DND-41 (cell line): ENCODE measurements at regions not wholly inside any gene's neighbourhood (a gene's known extent, or its start where the extent isn't known, plus 50 kb on each side); places are given as distances from the start of the nearest gene placed in this dataset.

Source experiments
- EZH2 ChIP-seq: IDR thresholded peaks from 3 replicates; pipeline ENCODE4 v1.6.1; 2012; ENCODE audit warnings: borderline replicate concordance, low read depth, mild to moderate bottlenecking, moderate library complexity, low read length, inconsistent platforms; ENCODE audit not compliant: severe bottlenecking
- TF ChIP-seq, protein P1 (sequence below): IDR thresholded peaks from 2 replicates; pipeline ENCODE4 v1.5.1; 2012; ENCODE audit warnings: borderline replicate concordance, low read length, moderate library complexity, mild to moderate bottlenecking; ENCODE audit not compliant: poor library complexity, severe bottlenecking; ENCODE audit errors: extremely low read depth

DNA sequence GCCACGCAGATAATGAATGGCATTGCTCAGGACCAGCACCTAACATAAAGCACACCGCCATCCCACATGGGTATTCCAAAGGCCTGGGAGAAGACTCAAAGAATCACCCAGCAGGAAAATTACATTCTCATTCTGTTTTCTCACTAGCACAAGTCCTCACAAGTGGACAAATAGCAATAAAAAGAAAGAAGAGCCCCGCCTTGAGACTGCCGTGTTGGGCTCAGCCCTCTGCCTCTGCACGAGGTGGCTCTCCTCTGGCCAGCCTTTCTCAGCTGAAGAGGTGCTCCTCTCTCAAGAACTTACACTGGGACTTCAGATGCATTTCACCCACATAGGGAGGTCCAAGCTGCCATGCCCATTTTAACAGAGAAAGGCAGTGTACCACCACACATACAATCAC is 207.5 kb downstream of the SPTSSA start:
- TF ChIP-seq, protein P1, sequence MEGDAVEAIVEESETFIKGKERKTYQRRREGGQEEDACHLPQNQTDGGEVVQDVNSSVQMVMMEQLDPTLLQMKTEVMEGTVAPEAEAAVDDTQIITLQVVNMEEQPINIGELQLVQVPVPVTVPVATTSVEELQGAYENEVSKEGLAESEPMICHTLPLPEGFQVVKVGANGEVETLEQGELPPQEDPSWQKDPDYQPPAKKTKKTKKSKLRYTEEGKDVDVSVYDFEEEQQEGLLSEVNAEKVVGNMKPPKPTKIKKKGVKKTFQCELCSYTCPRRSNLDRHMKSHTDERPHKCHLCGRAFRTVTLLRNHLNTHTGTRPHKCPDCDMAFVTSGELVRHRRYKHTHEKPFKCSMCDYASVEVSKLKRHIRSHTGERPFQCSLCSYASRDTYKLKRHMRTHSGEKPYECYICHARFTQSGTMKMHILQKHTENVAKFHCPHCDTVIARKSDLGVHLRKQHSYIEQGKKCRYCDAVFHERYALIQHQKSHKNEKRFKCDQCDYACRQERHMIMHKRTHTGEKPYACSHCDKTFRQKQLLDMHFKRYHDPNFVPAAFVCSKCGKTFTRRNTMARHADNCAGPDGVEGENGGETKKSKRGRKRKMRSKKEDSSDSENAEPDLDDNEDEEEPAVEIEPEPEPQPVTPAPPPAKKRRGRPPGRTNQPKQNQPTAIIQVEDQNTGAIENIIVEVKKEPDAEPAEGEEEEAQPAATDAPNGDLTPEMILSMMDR, result no peak
- TF ChIP-seq EZH2, result no peak
